ENCODE measurements at regions not wholly inside any gene's neighbourhood (a gene's known extent, or its start where the extent isn't known, plus 50 kb on each side); places are given as distances from the start of the nearest gene placed in this dataset.

DNA sequence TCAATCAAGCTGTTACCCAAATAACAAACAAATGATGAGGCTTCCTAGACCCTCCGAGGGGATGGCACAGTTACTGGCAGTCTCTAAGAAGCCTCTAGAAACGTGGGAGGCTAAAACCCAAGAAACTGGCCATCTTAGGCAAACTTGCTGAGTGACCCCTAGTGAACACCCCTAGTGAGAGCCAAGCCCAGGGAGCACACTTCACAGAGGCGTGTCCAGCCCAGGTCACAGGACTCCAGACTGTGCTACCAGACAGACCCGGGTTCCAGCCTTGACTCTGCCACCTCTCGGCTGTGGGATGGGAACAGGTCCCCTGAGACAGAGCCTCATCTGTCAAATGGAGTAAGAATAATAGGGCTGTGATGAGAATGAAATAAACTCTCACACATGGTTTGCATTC, 83.5 kb upstream of the ASAP2 start:
- ATAC-seq (no peak), DNase-seq (no peak)
- TF ChIP-seq, protein P1, sequence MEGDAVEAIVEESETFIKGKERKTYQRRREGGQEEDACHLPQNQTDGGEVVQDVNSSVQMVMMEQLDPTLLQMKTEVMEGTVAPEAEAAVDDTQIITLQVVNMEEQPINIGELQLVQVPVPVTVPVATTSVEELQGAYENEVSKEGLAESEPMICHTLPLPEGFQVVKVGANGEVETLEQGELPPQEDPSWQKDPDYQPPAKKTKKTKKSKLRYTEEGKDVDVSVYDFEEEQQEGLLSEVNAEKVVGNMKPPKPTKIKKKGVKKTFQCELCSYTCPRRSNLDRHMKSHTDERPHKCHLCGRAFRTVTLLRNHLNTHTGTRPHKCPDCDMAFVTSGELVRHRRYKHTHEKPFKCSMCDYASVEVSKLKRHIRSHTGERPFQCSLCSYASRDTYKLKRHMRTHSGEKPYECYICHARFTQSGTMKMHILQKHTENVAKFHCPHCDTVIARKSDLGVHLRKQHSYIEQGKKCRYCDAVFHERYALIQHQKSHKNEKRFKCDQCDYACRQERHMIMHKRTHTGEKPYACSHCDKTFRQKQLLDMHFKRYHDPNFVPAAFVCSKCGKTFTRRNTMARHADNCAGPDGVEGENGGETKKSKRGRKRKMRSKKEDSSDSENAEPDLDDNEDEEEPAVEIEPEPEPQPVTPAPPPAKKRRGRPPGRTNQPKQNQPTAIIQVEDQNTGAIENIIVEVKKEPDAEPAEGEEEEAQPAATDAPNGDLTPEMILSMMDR (IDR thresholded peaks at IDR 0.05) = no peak
- Mint-ChIP-seq H3K9me3 (peaks cover 5% of the 10 kb centered on the region), H3K27me3 (no peaks in the 10 kb centered on the region), H3K4me3 (no peak overlapping the region), H3K4me1 (ENCODE audit: low read depth) (no peaks in the 10 kb centered on the region), H3K36me3 (ENCODE audit: low read depth) (no peaks in the 10 kb centered on the region), H3K27ac (no peak overlapping the region)
- POLR2A ChIA-PET = no interaction called here
- intact Hi-C loops (cut with micrococcal nuclease) = no loop called here
- CTCF ChIA-PET = no interaction called here

DNA sequence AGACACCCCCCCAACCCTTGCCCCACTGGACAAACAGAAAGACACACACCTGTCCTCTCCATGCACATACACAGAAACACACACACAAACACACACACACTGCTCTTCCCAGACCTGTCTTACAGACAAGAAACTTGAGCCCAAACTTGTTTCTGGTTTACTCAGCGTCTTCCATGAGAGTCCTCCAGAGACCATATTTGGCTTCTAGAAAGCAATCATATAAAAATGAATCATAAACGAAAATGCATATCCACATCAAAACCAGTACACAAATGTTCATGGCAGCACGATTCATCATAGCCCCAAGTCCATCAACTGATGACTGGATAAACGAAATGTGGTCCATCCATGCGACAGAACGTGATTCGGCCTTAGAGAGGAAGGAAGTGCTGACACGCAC, 84.2 kb upstream of the ASAP2 start:
- DNase-seq = no peak
- TF ChIP-seq, protein P1 (IDR thresholded peaks at IDR 0.05) = no peak
- Mint-ChIP-seq H3K27ac (no peak overlapping the region), H3K4me1 (ENCODE audit: low read depth) (no peaks in the 10 kb centered on the region), H3K36me3 (ENCODE audit: low read depth) (no peaks in the 10 kb centered on the region), H3K9me3 (peaks cover 5% of the 10 kb centered on the region), H3K4me3 (no peak overlapping the region), H3K27me3 (no peaks in the 10 kb centered on the region)
- intact Hi-C loops (cut with micrococcal nuclease) = no loop called here
- ATAC-seq = no peak
- ChIA-PET CTCF (no interaction called here), POLR2A (no interaction called here)

DNA sequence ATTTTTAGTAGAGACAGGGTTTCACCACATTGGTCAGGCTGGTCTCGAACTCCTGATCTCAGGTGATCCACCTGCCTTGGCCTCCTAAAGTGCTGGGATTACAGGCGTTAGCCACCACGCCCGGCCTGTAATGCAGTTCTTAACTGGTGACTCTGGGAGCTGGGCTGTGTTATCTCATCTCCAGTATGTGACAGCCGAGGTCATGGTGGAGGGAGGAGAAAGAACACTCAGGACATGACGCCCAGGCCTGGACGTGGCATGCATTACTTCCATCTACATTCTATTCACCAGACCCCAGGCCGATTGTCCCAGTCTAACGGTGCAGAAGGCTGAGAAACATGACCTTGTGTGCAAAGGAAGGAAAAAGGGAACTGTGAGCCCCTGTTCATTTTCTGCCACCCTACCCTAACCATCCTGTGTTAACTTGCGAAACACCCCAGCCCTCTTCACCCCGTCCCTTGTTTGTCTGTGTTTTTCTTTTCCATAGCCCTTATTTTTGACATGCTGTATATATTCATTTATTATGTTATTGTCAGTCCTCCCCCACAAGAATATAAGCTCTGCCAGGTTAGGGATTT, 88.1 kb upstream of the ASAP2 start:
- TF ChIP-seq, protein P1 (IDR thresholded peaks at IDR 0.05) = no peak
- H3K9me3 Mint-ChIP-seq = no peaks in the 10 kb centered on the region
- DNase-seq (no peak), ATAC-seq (no peak)
- no peaks in the 10 kb centered on the region for H3K27me3 Mint-ChIP-seq
- POLR2A ChIA-PET = no interaction called here
- no peaks in the 10 kb centered on the region for H3K4me1 Mint-ChIP-seq (ENCODE audit: low read depth)
- no peak overlapping the region for H3K27ac Mint-ChIP-seq
- intact Hi-C loops (cut with micrococcal nuclease) = no loop called here
- no peaks in the 10 kb centered on the region for H3K36me3 Mint-ChIP-seq (ENCODE audit: low read depth)
- CTCF ChIA-PET = no interaction called here
- H3K4me3 Mint-ChIP-seq = no peak overlapping the region

DNA sequence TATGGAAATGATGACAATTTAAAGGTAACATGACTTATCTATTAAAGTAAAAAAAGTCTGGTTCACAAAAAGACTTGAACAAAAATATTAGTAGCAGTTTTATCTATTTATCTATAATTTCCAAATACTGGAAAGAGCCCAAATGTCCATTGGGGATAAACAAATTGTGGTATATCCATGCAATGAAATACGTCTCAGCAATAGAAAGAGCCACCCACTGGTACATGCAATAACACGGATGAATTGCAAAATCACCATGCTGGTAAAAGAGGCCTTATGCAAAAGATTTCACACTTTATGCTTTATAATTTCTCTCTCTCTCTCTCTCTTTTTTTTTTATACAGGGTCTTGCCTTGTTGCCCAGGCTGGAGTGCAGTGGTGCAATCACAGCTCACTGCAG, 91.4 kb upstream of the ASAP2 start:
- Mint-ChIP-seq H3K36me3 (ENCODE audit: low read depth) (no peaks in the 10 kb centered on the region), H3K4me3 (no peak overlapping the region), H3K4me1 (ENCODE audit: low read depth) (no peaks in the 10 kb centered on the region), H3K27me3 (peaks cover 4% of the 10 kb centered on the region), H3K27ac (no peak overlapping the region), H3K9me3 (no peaks in the 10 kb centered on the region)
- ATAC-seq (no peak), DNase-seq (no peak)
- TF ChIP-seq, protein P1 (IDR thresholded peaks at IDR 0.05) = no peak
- ChIA-PET CTCF (no interaction called here), POLR2A (no interaction called here)
- intact Hi-C loops (cut with micrococcal nuclease) = no loop called here

DNA sequence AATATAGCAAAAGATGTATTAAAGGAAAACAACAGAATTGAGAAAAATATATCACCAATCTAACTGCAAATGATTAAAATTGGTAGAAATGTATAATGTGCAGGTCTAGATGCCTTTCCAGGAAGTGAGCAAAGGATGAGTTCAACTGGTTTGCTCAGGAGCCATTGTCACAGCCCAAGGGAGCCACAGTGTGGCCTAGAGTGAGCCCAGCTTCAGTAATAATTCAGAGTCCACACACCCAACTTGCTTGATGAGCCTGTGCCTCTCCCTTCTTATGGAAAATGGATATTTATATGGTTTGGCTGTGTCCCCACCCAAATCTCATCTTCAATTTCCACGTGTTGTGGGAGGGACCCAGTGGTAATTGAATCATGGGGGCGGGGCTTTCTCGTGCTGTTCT, 92.2 kb upstream of the ASAP2 start:
- ChIA-PET CTCF (interaction anchor here (0.6 to 0.8 kb wide), 2 partner anchors 10 to 1895 kb away, joined by 3 read pairs; no protein-coding TSS in a partner anchor), POLR2A (no interaction called here)
- no peak overlapping the region for H3K4me3 Mint-ChIP-seq
- H3K27me3 Mint-ChIP-seq = peaks cover 4% of the 10 kb centered on the region
- TF ChIP-seq, protein P1 (IDR thresholded peaks at IDR 0.05) = no peak
- no peak overlapping the region for H3K27ac Mint-ChIP-seq
- H3K4me1 Mint-ChIP-seq (ENCODE audit: low read depth) = no peaks in the 10 kb centered on the region
- intact Hi-C loops (cut with micrococcal nuclease) = no loop called here
- H3K9me3 Mint-ChIP-seq = no peaks in the 10 kb centered on the region
- ATAC-seq (no peak), DNase-seq (peak; percentile 13)
- no peaks in the 10 kb centered on the region for H3K36me3 Mint-ChIP-seq (ENCODE audit: low read depth)

Measured in activated CD8-positive, alpha-beta T cell treated with anti-CD3 and anti-CD28 coated beads for 36 hours (primary cell).